Activated T-cell treated with anti-CD3 and anti-CD28 coated beads for 24 hours (primary cell): ENCODE measurements at regions not wholly inside any gene's neighbourhood (a gene's known extent, or its start where the extent isn't known, plus 50 kb on each side); places are given as distances from the start of the nearest gene placed in this dataset.
"Not testable (repeated sequence)": the region's sequence is repeated elsewhere in the genome, so short reads cannot be mapped to it uniquely, and the experiment has no call there.

Experiments
- DNase-seq: peaks from one replicate; pipeline ENCODE4 v3.0.0-alpha.2; 2020; ENCODE audit warnings: low read depth

- DNase-seq, result no peak
Observed at GRCh38 chr5:144634138-144634537, 463.5 kb downstream of the KCTD16 start.

- DNase-seq, result no peak
Observed at GRCh38 chr5:144598451-144599068, 427.9 kb downstream of the KCTD16 start.

GRCh38 chr5:144596517-144596916 is 425.8 kb downstream of the KCTD16 start:
- no peak for DNase-seq

- no peak for DNase-seq
Observed at GRCh38 chr5:144594919-144595318, 424.2 kb downstream of the KCTD16 start.

GRCh38 chr5:144594234-144594633 is 423.6 kb downstream of the KCTD16 start:
- DNase-seq, result not testable (repeated sequence)

- DNase-seq, result no peak
Observed at GRCh38 chr5:144585681-144586080, 415.0 kb downstream of the KCTD16 start.

GRCh38 chr5:144583541-144584449 is 413.1 kb downstream of the KCTD16 start:
- no peak for DNase-seq

GRCh38 chr5:144582066-144582465 is 411.4 kb downstream of the KCTD16 start:
- DNase-seq, result no peak

- no peak for DNase-seq
Observed at GRCh38 chr5:144581044-144581443, 410.4 kb downstream of the KCTD16 start.

- DNase-seq, result no peak
Observed at GRCh38 chr5:144577676-144578075, 407.0 kb downstream of the KCTD16 start.

- no peak for DNase-seq
Observed at GRCh38 chr5:144575736-144576135, 405.1 kb downstream of the KCTD16 start.

- DNase-seq, result no peak
Observed at GRCh38 chr5:144567421-144567780, 396.7 kb downstream of the KCTD16 start.

GRCh38 chr5:144566747-144567420 is 396.2 kb downstream of the KCTD16 start:
- DNase-seq, result no peak

GRCh38 chr5:144549580-144549979 is 378.9 kb downstream of the KCTD16 start:
- no peak for DNase-seq

GRCh38 chr5:144548936-144549335 is 378.3 kb downstream of the KCTD16 start:
- DNase-seq, result no peak

- no peak for DNase-seq
Observed at GRCh38 chr5:144547098-144547499, 376.4 kb downstream of the KCTD16 start.

- DNase-seq, result no peak
Observed at GRCh38 chr5:144538845-144539244, 368.2 kb downstream of the KCTD16 start.
